HEK293 (cell line): ENCODE measurements at regions not wholly inside any gene's neighbourhood (a gene's known extent, or its start where the extent isn't known, plus 50 kb on each side); places are given as distances from the start of the nearest gene placed in this dataset.

Experiments used
- CTCF ChIA-PET: fragments of 350-600 bp; formaldehyde crosslinking; extraction: SDS; loops from one replicate; lab custom pipeline; 2021; ENCODE audit warnings: antibody characterized with exemption; lab: Yijun Ruan, JAX
- POLR2A ChIA-PET: fragments of 300-600 bp; formaldehyde crosslinking; extraction: SDS; loops from one replicate; lab custom pipeline; 2020; ENCODE audit warnings: antibody characterized with exemption, inconsistent platforms; lab: Yijun Ruan, JAX
- H3K27ac ChIP-seq: fragments of 200-500 bp; sonication (Bioruptor generic); 2 replicates; pipeline ENCODE4 v1.5.1; 2014; ENCODE audit warnings: low read depth, low read length, control low read depth, inconsistent platforms; ENCODE audit errors: extremely low read depth
- H3K36me3 ChIP-seq, 2 experiments: fragments of 200-500 bp in 1 of 2; sonication (Bioruptor generic) in 1 of 2; 1 replicate in 1 of 2; 2 replicates in 1 of 2; pipeline ENCODE4 v1.5.1; 2014 to 2017; ENCODE audit warnings: inconsistent platforms in 2 of 2, low read length in 2 of 2; ENCODE audit not compliant: control insufficient read depth in 2 of 2, insufficient read depth in 1 of 2
- H3K4me1 ChIP-seq: fragments of 200-500 bp; sonication (Bioruptor generic); 2 replicates; pipeline ENCODE4 v1.5.1; 2014; ENCODE audit warnings: mild to moderate bottlenecking, low read length, inconsistent platforms; ENCODE audit not compliant: control insufficient read depth, insufficient read depth
- H3K4me3 ChIP-seq: 2 replicates; pipeline ENCODE4 v1.5.1; 2011; ENCODE audit warnings: low read depth, mild to moderate bottlenecking, control low read depth, low read length, moderate library complexity
- H3K9me3 ChIP-seq: fragments of 200-500 bp; sonication (Bioruptor generic); 2 replicates; pipeline ENCODE4 v1.5.1; 2014; ENCODE audit warnings: low read depth, low read length, inconsistent platforms; ENCODE audit not compliant: control insufficient read depth, insufficient read depth
- GLI4 ChIP-seq: fragments of 450-650 bp; formaldehyde crosslinking; IDR thresholded peaks from 2 replicates; pipeline ENCODE4 v1.5.1; 2016; ENCODE audit warnings: missing biosample characterization, missing genetic modification characterization
- KLF7 ChIP-seq: fragments of 450-650 bp; formaldehyde crosslinking; IDR thresholded peaks from 2 replicates; pipeline ENCODE4 v1.5.1; 2016; ENCODE audit warnings: missing biosample characterization, missing genetic modification characterization, borderline replicate concordance
- OVOL3 ChIP-seq: fragments of 450-650 bp; formaldehyde crosslinking; IDR thresholded peaks from 2 replicates; pipeline ENCODE4 v1.5.1; 2016; ENCODE audit warnings: missing biosample characterization, missing genetic modification characterization
- PRDM10 ChIP-seq: fragments of 450-650 bp; formaldehyde crosslinking; IDR thresholded peaks from 2 replicates; pipeline ENCODE4 v1.5.1; 2016; ENCODE audit warnings: missing biosample characterization, missing genetic modification characterization
- ZBTB8A ChIP-seq: fragments of 450-650 bp; formaldehyde crosslinking; IDR thresholded peaks from 2 replicates; pipeline ENCODE4 v1.5.1; 2016; ENCODE audit warnings: missing biosample characterization, missing genetic modification characterization
- ZIC2 ChIP-seq: fragments of 450-650 bp; formaldehyde crosslinking; IDR thresholded peaks from 2 replicates; pipeline ENCODE4 v1.5.1; 2016; ENCODE audit warnings: missing biosample characterization, missing genetic modification characterization
- ZNF140 ChIP-seq: fragments of 450-650 bp; formaldehyde crosslinking; IDR thresholded peaks from 2 replicates; pipeline ENCODE4 v1.5.1; 2016; ENCODE audit warnings: missing biosample characterization, missing genetic modification characterization
- ZNF16 ChIP-seq: fragments of 450-650 bp; formaldehyde crosslinking; IDR thresholded peaks from 2 replicates; pipeline ENCODE4 v1.5.1; 2016; ENCODE audit warnings: low read depth, missing biosample characterization, missing genetic modification characterization
- ZNF169 ChIP-seq: fragments of 450-650 bp; formaldehyde crosslinking; IDR thresholded peaks from 2 replicates; pipeline ENCODE4 v1.5.1; 2016; ENCODE audit warnings: missing biosample characterization, missing genetic modification characterization
- ZNF211 ChIP-seq: fragments of 450-650 bp; formaldehyde crosslinking; IDR thresholded peaks from 2 replicates; pipeline ENCODE4 v1.5.1; 2016; ENCODE audit warnings: low read depth, missing biosample characterization, missing genetic modification characterization
- ZNF223 ChIP-seq: fragments of 450-650 bp; formaldehyde crosslinking; IDR thresholded peaks from 2 replicates; pipeline ENCODE4 v1.5.1; 2016; ENCODE audit warnings: missing biosample characterization, missing genetic modification characterization
- ZNF24 ChIP-seq: fragments of 450-650 bp; formaldehyde crosslinking; IDR thresholded peaks from 2 replicates; pipeline ENCODE4 v1.5.1; 2016; ENCODE audit warnings: missing biosample characterization, missing genetic modification characterization
- ZNF266 ChIP-seq: fragments of 450-650 bp; formaldehyde crosslinking; IDR thresholded peaks from 2 replicates; pipeline ENCODE4 v1.5.1; 2016; ENCODE audit warnings: missing biosample characterization, missing genetic modification characterization, low read depth
- ZNF302 ChIP-seq: fragments of 450-650 bp; formaldehyde crosslinking; IDR thresholded peaks from 2 replicates; pipeline ENCODE4 v1.5.1; 2016; ENCODE audit warnings: missing biosample characterization, missing genetic modification characterization, low read depth
- ZNF335 ChIP-seq: fragments of 450-650 bp; formaldehyde crosslinking; conservative IDR thresholded peaks from 2 replicates; pipeline ENCODE4 v1.5.1; 2016; ENCODE audit warnings: missing biosample characterization, missing genetic modification characterization
- ZNF341 ChIP-seq: fragments of 450-650 bp; formaldehyde crosslinking; IDR thresholded peaks from 2 replicates; pipeline ENCODE4; 2016; ENCODE audit warnings: low read depth, missing biosample characterization, missing genetic modification characterization
- ZNF366 ChIP-seq: fragments of 450-650 bp; formaldehyde crosslinking; conservative IDR thresholded peaks from 2 replicates; pipeline ENCODE4 v1.5.1; 2016; ENCODE audit warnings: missing biosample characterization, missing genetic modification characterization
- ZNF473 ChIP-seq: fragments of 450-650 bp; formaldehyde crosslinking; IDR thresholded peaks from 2 replicates; pipeline ENCODE4 v1.5.1; 2017; ENCODE audit warnings: missing biosample characterization, missing genetic modification characterization
- ZNF521 ChIP-seq: fragments of 450-650 bp; formaldehyde crosslinking; IDR thresholded peaks from 2 replicates; pipeline ENCODE4 v1.5.1; 2017; ENCODE audit warnings: missing biosample characterization, mild to moderate bottlenecking, missing genetic modification characterization
- ZNF530 ChIP-seq: fragments of 450-650 bp; formaldehyde crosslinking; IDR thresholded peaks from 2 replicates; pipeline ENCODE4 v1.5.1; 2016; ENCODE audit warnings: low read depth, missing biosample characterization, missing genetic modification characterization
- ZNF549 ChIP-seq: fragments of 450-650 bp; IDR thresholded peaks from 2 replicates; pipeline ENCODE4 v1.5.1; 2018; ENCODE audit warnings: missing biosample characterization, missing genetic modification characterization, mild to moderate bottlenecking, inconsistent platforms, moderate library complexity
- ZNF571 ChIP-seq: fragments of 450-650 bp; formaldehyde crosslinking; IDR thresholded peaks from 2 replicates; pipeline ENCODE4 v1.5.0; 2017; ENCODE audit warnings: missing biosample characterization, missing genetic modification characterization
- ZNF585B ChIP-seq: fragments of 450-650 bp; formaldehyde crosslinking; IDR thresholded peaks from 2 replicates; pipeline ENCODE4 v1.5.1; 2016; ENCODE audit warnings: missing biosample characterization, missing genetic modification characterization
- ZNF626 ChIP-seq: fragments of 450-650 bp; sonication (Bioruptor Pico); formaldehyde crosslinking; IDR thresholded peaks from 2 replicates; pipeline ENCODE4 v1.5.1; 2018; ENCODE audit warnings: missing biosample characterization, missing genetic modification characterization, inconsistent platforms
- ZNF654 ChIP-seq: fragments of 450-650 bp; formaldehyde crosslinking; IDR thresholded peaks from 2 replicates; pipeline ENCODE4 v1.5.1; 2016; ENCODE audit warnings: low read depth, missing biosample characterization, missing genetic modification characterization
- ZNF658 ChIP-seq: fragments of 450-650 bp; formaldehyde crosslinking; IDR thresholded peaks from 2 replicates; pipeline ENCODE4; 2016; ENCODE audit warnings: missing biosample characterization, missing genetic modification characterization
- ZNF677 ChIP-seq: fragments of 450-650 bp; IDR thresholded peaks from 2 replicates; pipeline ENCODE4 v1.5.0; 2018; ENCODE audit warnings: missing biosample characterization, mild to moderate bottlenecking, missing genetic modification characterization, moderate library complexity
- ZNF747 ChIP-seq: fragments of 450-650 bp; formaldehyde crosslinking; IDR thresholded peaks from 2 replicates; pipeline ENCODE4 v1.5.1; 2016; ENCODE audit warnings: missing biosample characterization, missing genetic modification characterization
- ZNF768 ChIP-seq: fragments of 450-650 bp; formaldehyde crosslinking; IDR thresholded peaks from 2 replicates; pipeline ENCODE4 v1.5.1; 2018; ENCODE audit warnings: missing biosample characterization, mild to moderate bottlenecking, missing genetic modification characterization
- ZNF830 ChIP-seq: fragments of 450-650 bp; IDR thresholded peaks from 2 replicates; pipeline ENCODE4 v1.5.0; 2018; ENCODE audit warnings: missing biosample characterization, missing genetic modification characterization, low read depth, mild to moderate bottlenecking, moderate library complexity
- TF ChIP-seq, protein P1 (sequence below): sonication (generic); formaldehyde crosslinking; IDR thresholded peaks from 2 replicates; pipeline ENCODE4 v1.8.1; 2022; ENCODE audit warnings: mild to moderate bottlenecking, moderate library complexity, missing genetic modification reagents

DNA sequence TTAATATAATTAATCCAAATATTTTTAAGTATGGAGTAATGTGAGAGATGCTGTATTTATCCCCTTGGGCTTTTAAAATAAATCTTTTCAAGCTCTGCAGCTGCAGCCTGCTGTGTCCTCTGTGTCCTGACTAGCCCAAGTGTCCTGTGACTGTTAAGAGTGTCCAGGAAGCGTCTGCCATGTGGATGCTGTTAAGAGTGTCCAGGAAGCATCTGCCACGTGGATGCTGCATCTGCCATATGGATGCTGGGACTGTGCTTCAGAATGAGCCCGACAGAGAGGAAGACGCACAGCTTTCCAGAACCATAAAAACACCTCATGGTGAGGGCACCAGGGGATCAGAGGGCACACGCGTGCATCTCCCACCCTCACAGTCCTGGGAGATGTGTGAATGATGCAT is 307.2 kb downstream of the ADGRD1 start (continued):
- TF ChIP-seq PRDM10 (tag by site-specific recombination), result no peak

GRCh38 chr12:131261906-131262305 is 308.2 kb downstream of the ADGRD1 start:
- POLR2A ChIA-PET, result no interaction called here
- no peak for TF ChIP-seq ZNF335 (tag by site-specific recombination)
- TF ChIP-seq ZNF768 (tag by site-specific recombination), result no peak
- TF ChIP-seq ZNF223 (tag by site-specific recombination), result no peak
- no peak for TF ChIP-seq ZNF211 (tag by site-specific recombination)
- TF ChIP-seq ZNF473, result no peak
- H3K27ac ChIP-seq, result no peak overlapping the region
- H3K36me3 ChIP-seq, result no peaks in the 10 kb centered on the region
- CTCF ChIA-PET, result no interaction called here
- H3K9me3 ChIP-seq, result no peaks in the 10 kb centered on the region
- H3K4me3 ChIP-seq, result no peak overlapping the region
- H3K4me1 ChIP-seq, result no peaks in the 10 kb centered on the region

GRCh38 chr12:131263626-131264025 is 309.9 kb downstream of the ADGRD1 start:
- no peak for TF ChIP-seq KLF7
- TF ChIP-seq GLI4, result no peak
- no peak for TF ChIP-seq ZNF677 (tag by site-specific recombination)
- no peak for TF ChIP-seq ZNF521 (tag by site-specific recombination)
- no peak for TF ChIP-seq ZNF571
- TF ChIP-seq ZNF366, result no peak
- no peak for TF ChIP-seq ZNF830
- TF ChIP-seq ZNF302, result no peak
- no peak for TF ChIP-seq ZNF747
- TF ChIP-seq OVOL3 (tag by site-specific recombination), result no peak
- TF ChIP-seq ZNF169, result no peak
- TF ChIP-seq ZNF549 (tag by site-specific recombination), result no peak
- Histone ChIP-seq H3K36me3 (no peaks in the 10 kb centered on the region), H3K4me1 (no peaks in the 10 kb centered on the region), H3K27ac (no peak overlapping the region), H3K9me3 (no peaks in the 10 kb centered on the region), H3K4me3 (no peak overlapping the region)
- POLR2A ChIA-PET, result no interaction called here
- CTCF ChIA-PET, result interaction anchor here (0.7 kb wide), 1 partner anchor 154 kb away, joined by 4 read pairs; no protein-coding TSS in a partner anchor

DNA sequence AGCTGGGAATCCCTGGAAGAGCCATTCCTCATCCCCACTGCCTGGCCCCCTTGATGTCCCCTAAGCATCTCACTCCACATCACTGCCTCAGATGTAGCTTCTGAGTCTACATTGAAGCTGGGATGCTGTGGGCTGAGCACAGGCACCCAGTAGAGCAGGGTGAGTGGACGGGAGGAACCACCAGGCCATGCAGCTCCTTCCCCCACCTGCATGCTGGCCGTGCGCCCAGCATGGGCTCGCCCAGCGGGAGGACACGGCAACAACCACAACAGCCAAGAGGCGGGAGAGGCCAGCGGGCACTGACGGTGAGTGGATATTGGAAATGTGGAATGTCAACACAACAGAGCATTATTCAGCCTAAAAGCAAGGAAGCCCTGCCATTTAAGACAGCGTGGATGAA is 310.9 kb downstream of the ADGRD1 start:
- ChIA-PET POLR2A (no interaction called here), CTCF (interaction anchor here (0.6 kb wide), 1 partner anchor 82 kb away, joined by 4 read pairs; no protein-coding TSS in a partner anchor)
- Histone ChIP-seq H3K36me3 (no peaks in the 10 kb centered on the region), H3K27ac (no peak overlapping the region), H3K4me1 (no peaks in the 10 kb centered on the region), H3K9me3 (no peaks in the 10 kb centered on the region), H3K4me3 (no peak overlapping the region)
- no peak for TF ChIP-seq ZNF16 (tag by site-specific recombination)
- TF ChIP-seq ZNF140 (tag by site-specific recombination), result no peak
- TF ChIP-seq ZNF341, result peak; percentile 43
- no peak for TF ChIP-seq ZNF530
- no peak for TF ChIP-seq ZNF335 (tag by site-specific recombination)
- no peak for TF ChIP-seq ZNF585B (tag by site-specific recombination)
- TF ChIP-seq GLI4, result no peak
- TF ChIP-seq, protein P1, sequence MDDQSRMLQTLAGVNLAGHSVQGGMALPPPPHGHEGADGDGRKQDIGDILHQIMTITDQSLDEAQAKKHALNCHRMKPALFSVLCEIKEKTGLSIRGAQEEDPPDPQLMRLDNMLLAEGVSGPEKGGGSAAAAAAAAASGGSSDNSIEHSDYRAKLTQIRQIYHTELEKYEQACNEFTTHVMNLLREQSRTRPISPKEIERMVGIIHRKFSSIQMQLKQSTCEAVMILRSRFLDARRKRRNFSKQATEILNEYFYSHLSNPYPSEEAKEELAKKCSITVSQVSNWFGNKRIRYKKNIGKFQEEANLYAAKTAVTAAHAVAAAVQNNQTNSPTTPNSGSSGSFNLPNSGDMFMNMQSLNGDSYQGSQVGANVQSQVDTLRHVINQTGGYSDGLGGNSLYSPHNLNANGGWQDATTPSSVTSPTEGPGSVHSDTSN (CRISPR knock-in tag), result no peak
- peak; percentile 69 for TF ChIP-seq ZIC2 (tag by site-specific recombination)
- TF ChIP-seq ZNF266 (tag by site-specific recombination), result no peak
- no peak for TF ChIP-seq ZNF658
- TF ChIP-seq ZNF626, result no peak
- TF ChIP-seq ZNF654, result no peak
- TF ChIP-seq ZNF24 (tag by site-specific recombination), result no peak
- TF ChIP-seq ZNF549 (tag by site-specific recombination), result no peak
- TF ChIP-seq ZBTB8A (tag by site-specific recombination), result no peak
